K562 (cell line): ENCODE measurements at regions not wholly inside any gene's neighbourhood (a gene's known extent, or its start where the extent isn't known, plus 50 kb on each side); places are given as distances from the start of the nearest gene placed in this dataset.

Experiments used
- ATAC-seq: fragments of 200-7000 bp; cut with Tn5 transposase; 3 replicates; pipeline ENCODE4 v1.9.1; 2020; ENCODE audit warnings: moderate library complexity
- BruUV-seq: library from RNA; stranded (reverse); fragments of 400-500 nt; replicated peaks from 2 replicates; lab custom pipeline; 2021; lab: Mats Ljungman, UMichigan
- CTCF ChIA-PET: fragments of 300-600 bp; formaldehyde crosslinking; extraction: SDS; loops from one replicate; lab custom pipeline; 2021; ENCODE audit warnings: low intra/inter-chr PET ratio; lab: Yijun Ruan, JAX
- POLR2A ChIA-PET: fragments of 300-600, 350-650 bp; sonication (Branson Sonifier 250); formaldehyde crosslinking; extraction: SDS; loops from one replicate; lab custom pipeline; 2021; ENCODE audit warnings: antibody characterized with exemption, inconsistent platforms; lab: Yijun Ruan, JAX
- DNase-seq, 4 experiments: peaks; one replicate each; pipeline versions ENCODE4 v3.0.0 to v3.0.0-alpha.2; 2011 to 2018; ENCODE audit warnings: low spot score in 3 of 4, mixed read lengths in 3 of 4; ENCODE audit errors: extremely low read depth in 1 of 4
- FAIRE-seq: peaks from 2 replicates; lab custom pipeline; 2011; peaks lifted over from hg19 to GRCh38; lab: Jason Lieb, UNC
- H2AFZ ChIP-seq: 2 replicates; pipeline ENCODE4 v1.6.0; 2011; ENCODE audit warnings: low read depth, low read length, control low read depth, inconsistent platforms
- H3K27ac ChIP-seq: fragments of 200-600 bp; 3 replicates; pipeline ENCODE4 v1.8.0; 2011; ENCODE audit warnings: low read depth, mild to moderate bottlenecking, control low read depth, inconsistent platforms, low read length, moderate library complexity, mixed read lengths; ENCODE audit errors: extremely low read depth
- H3K27me3 ChIP-seq, 2 experiments: fragments of 300-600 bp in 1 of 2; 2 replicates in 1 of 2; 3 replicates in 1 of 2; pipeline versions ENCODE4 v1.6.0 to v1.8.0; 2011; ENCODE audit warnings: inconsistent platforms in 2 of 2, low read length in 2 of 2, mild to moderate bottlenecking in 1 of 2, mixed read lengths in 1 of 2, moderate library complexity in 1 of 2; ENCODE audit not compliant: control insufficient read depth in 2 of 2, insufficient read depth in 2 of 2
- H3K36me3 ChIP-seq: fragments of 300-600 bp; 3 replicates; pipeline ENCODE4 v1.8.0; 2011; ENCODE audit warnings: mild to moderate bottlenecking, low read length, inconsistent platforms; ENCODE audit not compliant: control insufficient read depth, insufficient read depth
- H3K4me1 ChIP-seq, 2 experiments: fragments of 200-600 bp in 1 of 2; replicated peaks in 1 of 2; 2 replicates in 1 of 2; 3 replicates in 1 of 2; pipeline versions ENCODE4 v1.5.1 to v1.8.0; 2011; ENCODE audit warnings: inconsistent platforms in 2 of 2, low read length in 2 of 2, mild to moderate bottlenecking in 1 of 2, mixed read lengths in 1 of 2, moderate library complexity in 1 of 2; ENCODE audit not compliant: control insufficient read depth in 2 of 2, insufficient read depth in 2 of 2
- H3K4me2 ChIP-seq: 2 replicates; pipeline ENCODE4 v1.6.1; 2011; ENCODE audit warnings: low read length, control low read depth, inconsistent platforms, mixed read lengths; ENCODE audit not compliant: insufficient read depth
- H3K4me3 ChIP-seq: fragments of 200-600 bp; sonication (generic), shearing (Covaris generic); 2 replicates; pipeline ENCODE4 v1.5.1; 2016; ENCODE audit warnings: control low read depth, inconsistent platforms
- H3K79me2 ChIP-seq: fragments of 200-600 bp; 3 replicates; pipeline ENCODE4 v1.8.0; 2011; ENCODE audit warnings: low read length, inconsistent platforms; ENCODE audit not compliant: control insufficient read depth, insufficient read depth
- H3K9ac ChIP-seq, 2 experiments: 2 replicates each; pipeline versions ENCODE4 v1.6.0 to v1.6.1; 2011; ENCODE audit warnings: low read depth in 2 of 2, low read length in 2 of 2, control low read depth in 1 of 2, inconsistent platforms in 1 of 2, mild to moderate bottlenecking in 1 of 2, mixed read lengths in 1 of 2; ENCODE audit not compliant: insufficient read depth in 1 of 2
- H3K9me1 ChIP-seq: one replicate; pipeline ENCODE4 v1.6.0; 2011; ENCODE audit warnings: inconsistent platforms, mild to moderate bottlenecking, low read length, moderate library complexity; ENCODE audit not compliant: control insufficient read depth, insufficient read depth
- H3K9me3 ChIP-seq: replicated peaks from 2 replicates; pipeline ENCODE4 v1.5.1; 2011; ENCODE audit warnings: low read depth, low read length, inconsistent platforms; ENCODE audit not compliant: control insufficient read depth, insufficient read depth
- H4K20me1 ChIP-seq: replicated peaks from 2 replicates; pipeline ENCODE4 v1.6.1; 2011; ENCODE audit warnings: low read length, inconsistent platforms, mixed read lengths; ENCODE audit not compliant: control insufficient read depth, insufficient read depth
- CREBBP ChIP-seq: IDR thresholded peaks from one replicate; pipeline ENCODE4 v1.6.1; 2012; ENCODE audit warnings: low read depth, mild to moderate bottlenecking, control low read depth, inconsistent platforms, low read length
- FOXJ2 ChIP-seq: fragments of 200-800 bp; sonication (Bioruptor generic); IDR thresholded peaks from 2 replicates; pipeline ENCODE4 v1.6.1; 2016; ENCODE audit warnings: missing genetic modification characterization, missing compliant biosample characterization
- NBN ChIP-seq: fragments of 450-650 bp; IDR thresholded peaks from 2 replicates; pipeline ENCODE4 v1.6.1; 2016; ENCODE audit warnings: low read depth, mild to moderate bottlenecking
- RFX7 ChIP-seq: fragments of 250-450 bp; sonication (Bioruptor Pico); IDR thresholded peaks from 2 replicates; pipeline ENCODE4 v1.5.1; 2021; ENCODE audit warnings: mild to moderate bottlenecking
- SNRNP70 ChIP-seq: fragments of 200-400 bp; formaldehyde crosslinking; optimal IDR thresholded peaks from 2 replicates; pipeline ENCODE3; 2017; ENCODE audit warnings: low read depth, low read length
- TCF3 ChIP-seq: sonication (generic); formaldehyde crosslinking; IDR thresholded peaks from 2 replicates; pipeline ENCODE4 v1.4.0; 2020; ENCODE audit warnings: mild to moderate bottlenecking, missing genetic modification reagents
- USF2 ChIP-seq: sonication (generic); formaldehyde crosslinking; IDR thresholded peaks from 2 replicates; pipeline ENCODE4 v1.5.0; 2020; ENCODE audit warnings: missing genetic modification reagents
- ZNF133 ChIP-seq: fragments of 250-450 bp; sonication (Bioruptor Pico); IDR thresholded peaks from 2 replicates; pipeline ENCODE4 v1.4.0; 2020; ENCODE audit warnings: mild to moderate bottlenecking
- ZNF224 ChIP-seq: sonication (generic); formaldehyde crosslinking; IDR thresholded peaks from 2 replicates; pipeline ENCODE4 v1.8.0; 2022; ENCODE audit warnings: mild to moderate bottlenecking, missing genetic modification reagents
- ZNF561 ChIP-seq: fragments of 450-650 bp; formaldehyde crosslinking; conservative IDR thresholded peaks from 2 replicates; pipeline ENCODE4 v1.4.0; 2020; ENCODE audit warnings: mild to moderate bottlenecking, moderate library complexity
- WGBS: fragments of 100-300 bp; shearing (Covaris generic); methylation state at CpG from one replicate; pipeline ENCODE4 v1.1.6; 2016; ENCODE audit warnings: low coverage, mixed read lengths; ENCODE audit not compliant: insufficient coverage; ENCODE audit errors: missing lambda C conversion rate; 5-methylcytosine and 5-hydroxymethylcytosine counted together
- in situ Hi-C: fragments of 300-500 bp; cut with MboI; formaldehyde crosslinking; loops from 4 replicates; pipeline ENCODE4 v1.15.0; 2018; ENCODE audit warnings: inconsistent platforms, mixed read lengths
- intact Hi-C: fragments of 100-400 bp; cut with micrococcal nuclease; formaldehyde crosslinking; loops from 2 replicates; pipeline ENCODE4 v1.14.2; 2022

GRCh38 chr1:17890056-17890814 is 135.1 kb downstream of the ACTL8 start:
- FAIRE-seq (no peak), ATAC-seq (no peak), DNase-seq (no peak)
- CTCF ChIA-PET: no interaction called here
- Histone ChIP-seq H4K20me1 (peaks cover 5% of the 10 kb centered on the region; the same call in 1 of the 2 replicates), H3K4me3 (no peak overlapping the region), H3K4me1 (no peaks in the 10 kb centered on the region), H3K9ac (no peak overlapping the region), H3K4me2 (no peak overlapping the region), H3K9me3 (no peaks in the 10 kb centered on the region), H3K9me1 (no peaks in the 10 kb centered on the region), H3K27ac (no peak overlapping the region), H3K36me3 (no peaks in the 10 kb centered on the region), H3K79me2 (no peaks in the 10 kb centered on the region), H2AFZ (no peak overlapping the region), H3K27me3 (peaks cover 2 to 23% of the 10 kb centered on the region in 2 experiments; a peak in 3 of 5 replicates)
- POLR2A ChIA-PET: no interaction called here
- in situ Hi-C loops: no loop called here
- intact Hi-C loops: no loop called here
- 0% methylated on average over 20 of the region's 23 CpGs for WGBS
- TF ChIP-seq NBN (no peak), RFX7 (no peak), SNRNP70 (no peak), ZNF561 (CRISPR knock-in tag) (no peak), FOXJ2 (tag) (no peak), TCF3 (CRISPR knock-in tag) (no peak), ZNF224 (CRISPR knock-in tag) (no peak), USF2 (no peak), ZNF133 (CRISPR knock-in tag) (no peak), CREBBP (no peak)
- no TSS peak for BruUV-seq
